ENCODE measurements at regions not wholly inside any gene's neighbourhood (a gene's known extent, or its start where the extent isn't known, plus 50 kb on each side); places are given as distances from the start of the nearest gene placed in this dataset.

DNA sequence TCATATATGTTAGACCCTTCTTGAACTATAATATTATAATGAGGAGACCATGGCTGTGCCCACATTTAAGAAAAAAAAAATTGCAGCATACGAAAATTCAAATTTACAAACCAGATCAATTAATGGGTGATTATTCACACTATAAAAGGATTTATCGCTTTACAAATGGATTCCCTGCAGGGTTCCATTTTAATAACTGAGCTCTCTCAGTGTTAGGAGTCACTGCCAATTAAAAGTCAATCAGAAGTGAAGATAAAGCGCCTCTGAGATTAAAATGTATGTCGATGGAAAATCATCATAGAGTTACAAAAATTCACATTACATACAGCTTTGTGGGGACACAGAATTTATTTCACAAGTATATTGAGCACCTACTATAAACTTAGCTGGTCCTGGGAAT is 66.6 kb upstream of the SMARCA2 start:
- TF ChIP-seq, protein P1, sequence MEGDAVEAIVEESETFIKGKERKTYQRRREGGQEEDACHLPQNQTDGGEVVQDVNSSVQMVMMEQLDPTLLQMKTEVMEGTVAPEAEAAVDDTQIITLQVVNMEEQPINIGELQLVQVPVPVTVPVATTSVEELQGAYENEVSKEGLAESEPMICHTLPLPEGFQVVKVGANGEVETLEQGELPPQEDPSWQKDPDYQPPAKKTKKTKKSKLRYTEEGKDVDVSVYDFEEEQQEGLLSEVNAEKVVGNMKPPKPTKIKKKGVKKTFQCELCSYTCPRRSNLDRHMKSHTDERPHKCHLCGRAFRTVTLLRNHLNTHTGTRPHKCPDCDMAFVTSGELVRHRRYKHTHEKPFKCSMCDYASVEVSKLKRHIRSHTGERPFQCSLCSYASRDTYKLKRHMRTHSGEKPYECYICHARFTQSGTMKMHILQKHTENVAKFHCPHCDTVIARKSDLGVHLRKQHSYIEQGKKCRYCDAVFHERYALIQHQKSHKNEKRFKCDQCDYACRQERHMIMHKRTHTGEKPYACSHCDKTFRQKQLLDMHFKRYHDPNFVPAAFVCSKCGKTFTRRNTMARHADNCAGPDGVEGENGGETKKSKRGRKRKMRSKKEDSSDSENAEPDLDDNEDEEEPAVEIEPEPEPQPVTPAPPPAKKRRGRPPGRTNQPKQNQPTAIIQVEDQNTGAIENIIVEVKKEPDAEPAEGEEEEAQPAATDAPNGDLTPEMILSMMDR (IDR thresholded peaks at IDR 0.05) = no peak
- TF ChIP-seq EP300 (IDR thresholded peaks at IDR 0.05) = no peak
- TF ChIP-seq POLR2A (IDR thresholded peaks at IDR 0.05) = no peak
- no peak for TF ChIP-seq POLR2AphosphoS5 (IDR thresholded peaks at IDR 0.05)

Data from stomach (tissue), 4 donors.